Sigmoid colon (tissue), 6 donors: ENCODE measurements at regions not wholly inside any gene's neighbourhood (a gene's known extent, or its start where the extent isn't known, plus 50 kb on each side); places are given as distances from the start of the nearest gene placed in this dataset.

Experiments used
- DNase-seq: peaks from one replicate; pipeline ENCODE4 v3.0.0-alpha.2; 2019
- H3K27ac ChIP-seq, 4 donors: fragments of 200-600 bp; sonication (generic); one replicate each; pipeline ENCODE4 v1.5.1; 2016 to 2019; ENCODE audit warnings: mild to moderate bottlenecking in 1 of 4
- H3K27me3 ChIP-seq, 3 donors: fragments of 200-600 bp; sonication (generic); one replicate each; pipeline ENCODE4 v1.5.1; 2019; ENCODE audit warnings: mild to moderate bottlenecking in 1 of 3
- H3K36me3 ChIP-seq, 4 donors: fragments of 200-600 bp; sonication (generic); one replicate each; pipeline ENCODE4 v1.5.1; 2016 to 2019
- H3K4me1 ChIP-seq, 4 donors: fragments of 200-600 bp; sonication (generic); one replicate each; pipeline ENCODE4 v1.5.1; 2017 to 2019
- H3K4me3 ChIP-seq, 4 donors: fragments of 200-600 bp; sonication (generic); one replicate each; pipeline ENCODE4 v1.5.1; 2017 to 2019; ENCODE audit warnings: mild to moderate bottlenecking in 2 of 4, moderate library complexity in 1 of 4
- H3K9me3 ChIP-seq, 4 donors: fragments of 200-600 bp in 3 of 4; sonication (generic) in 3 of 4; one replicate each; pipeline versions ENCODE4 v1.5.1 to v1.6.1; 2013 to 2019
- EP300 ChIP-seq, 4 donors: sonication (generic); formaldehyde crosslinking; IDR thresholded peaks; one replicate each; pipeline ENCODE4 v1.6.1; 2017; ENCODE audit warnings: antibody characterized with exemption in 4 of 4
- POLR2A ChIP-seq, 2 donors: fragments of 450-650 bp; IDR thresholded peaks; one replicate each; pipeline ENCODE4 v1.6.1; 2016; ENCODE audit warnings: antibody characterized with exemption in 2 of 2, mild to moderate bottlenecking in 2 of 2, moderate library complexity in 2 of 2
- POLR2AphosphoS5 ChIP-seq, 4 donors: sonication (generic); formaldehyde crosslinking; IDR thresholded peaks; one replicate each; pipeline ENCODE4 v1.6.1; 2017; ENCODE audit warnings: antibody characterized with exemption in 4 of 4
- WGBS, 2 donors: extraction: QIAGEN DNeasy Blood & Tissue Kit; methylation state at CpG; one replicate each; pipeline ENCODE4 v1.1.7; 2013; 5-methylcytosine and 5-hydroxymethylcytosine counted together
- intact Hi-C: fragments of 100-400 bp; cut with DNase I; formaldehyde crosslinking; loops from one replicate; pipeline ENCODE4 v1.15.1; 2023
- TF ChIP-seq, protein P1 (sequence below), 4 experiments: fragments of 450-650 bp in 3 of 4; fragments of 200-600 bp in 1 of 4; IDR thresholded peaks; one replicate each; pipeline ENCODE4 v1.5.1; 2016 to 2019; ENCODE audit warnings: antibody characterized with exemption in 4 of 4, mild to moderate bottlenecking in 3 of 4, moderate library complexity in 2 of 4
- donor health status: healthy with polysubstance abuse.
- donor health status: healthy.

- H3K9me3 ChIP-seq: no peaks in the 10 kb centered on the region
- no peak for TF ChIP-seq EP300 (IDR thresholded peaks at IDR 0.05)
- TF ChIP-seq POLR2A (IDR thresholded peaks at IDR 0.05): no peak
- TF ChIP-seq, protein P1, sequence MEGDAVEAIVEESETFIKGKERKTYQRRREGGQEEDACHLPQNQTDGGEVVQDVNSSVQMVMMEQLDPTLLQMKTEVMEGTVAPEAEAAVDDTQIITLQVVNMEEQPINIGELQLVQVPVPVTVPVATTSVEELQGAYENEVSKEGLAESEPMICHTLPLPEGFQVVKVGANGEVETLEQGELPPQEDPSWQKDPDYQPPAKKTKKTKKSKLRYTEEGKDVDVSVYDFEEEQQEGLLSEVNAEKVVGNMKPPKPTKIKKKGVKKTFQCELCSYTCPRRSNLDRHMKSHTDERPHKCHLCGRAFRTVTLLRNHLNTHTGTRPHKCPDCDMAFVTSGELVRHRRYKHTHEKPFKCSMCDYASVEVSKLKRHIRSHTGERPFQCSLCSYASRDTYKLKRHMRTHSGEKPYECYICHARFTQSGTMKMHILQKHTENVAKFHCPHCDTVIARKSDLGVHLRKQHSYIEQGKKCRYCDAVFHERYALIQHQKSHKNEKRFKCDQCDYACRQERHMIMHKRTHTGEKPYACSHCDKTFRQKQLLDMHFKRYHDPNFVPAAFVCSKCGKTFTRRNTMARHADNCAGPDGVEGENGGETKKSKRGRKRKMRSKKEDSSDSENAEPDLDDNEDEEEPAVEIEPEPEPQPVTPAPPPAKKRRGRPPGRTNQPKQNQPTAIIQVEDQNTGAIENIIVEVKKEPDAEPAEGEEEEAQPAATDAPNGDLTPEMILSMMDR (IDR thresholded peaks at IDR 0.05): no peak
- TF ChIP-seq POLR2AphosphoS5 (IDR thresholded peaks at IDR 0.05): no peak
- H3K4me1 ChIP-seq: no peaks in the 10 kb centered on the region
- DNase-seq: no peak
- intact Hi-C loops: no loop called here
- no peaks in the 10 kb centered on the region for H3K36me3 ChIP-seq
- 66 to 87% methylated on average over 2 of the region's 2 CpGs for WGBS, 2 donors
- no peak overlapping the region for H3K4me3 ChIP-seq
- no peaks in the 10 kb centered on the region for H3K27me3 ChIP-seq
- no peak overlapping the region for H3K27ac ChIP-seq
Observed at GRCh38 chr18:68543344-68543743, 171.6 kb downstream of the TMX3 start.

DNA sequence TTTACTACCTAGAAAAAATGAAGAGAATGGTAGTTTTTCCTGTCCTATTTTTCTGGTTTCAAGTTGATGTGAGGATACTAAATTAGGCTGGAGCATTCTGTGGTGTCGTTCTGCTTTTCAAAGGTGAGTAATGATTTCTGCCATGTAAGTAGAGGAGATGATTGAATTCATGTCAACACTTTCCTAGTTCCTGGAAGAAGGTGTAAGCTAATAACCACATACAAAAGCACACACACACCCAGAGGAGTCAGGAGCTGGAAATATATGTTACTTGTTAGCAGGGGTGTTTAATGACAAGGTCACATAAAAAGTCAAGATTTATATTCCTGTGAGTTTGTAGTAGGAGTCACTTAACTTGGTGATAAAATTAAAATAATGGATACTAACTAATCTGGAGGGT is 172.1 kb downstream of the TMX3 start:
- TF ChIP-seq POLR2AphosphoS5 (IDR thresholded peaks at IDR 0.05): no peak
- no peak for TF ChIP-seq POLR2A (IDR thresholded peaks at IDR 0.05)
- TF ChIP-seq, protein P1 (IDR thresholded peaks at IDR 0.05): no peak
- no peak for TF ChIP-seq EP300 (IDR thresholded peaks at IDR 0.05)
- no peak overlapping the region for H3K4me3 ChIP-seq
- intact Hi-C loops: no loop called here
- 71 to 80% methylated on average over 1 of the region's 1 CpG for WGBS, 2 donors
- H3K36me3 ChIP-seq: no peaks in the 10 kb centered on the region
- no peaks in the 10 kb centered on the region for H3K27me3 ChIP-seq
- H3K27ac ChIP-seq: no peak overlapping the region
- no peaks in the 10 kb centered on the region for H3K9me3 ChIP-seq
- H3K4me1 ChIP-seq: no peaks in the 10 kb centered on the region
- DNase-seq: no peak

DNA sequence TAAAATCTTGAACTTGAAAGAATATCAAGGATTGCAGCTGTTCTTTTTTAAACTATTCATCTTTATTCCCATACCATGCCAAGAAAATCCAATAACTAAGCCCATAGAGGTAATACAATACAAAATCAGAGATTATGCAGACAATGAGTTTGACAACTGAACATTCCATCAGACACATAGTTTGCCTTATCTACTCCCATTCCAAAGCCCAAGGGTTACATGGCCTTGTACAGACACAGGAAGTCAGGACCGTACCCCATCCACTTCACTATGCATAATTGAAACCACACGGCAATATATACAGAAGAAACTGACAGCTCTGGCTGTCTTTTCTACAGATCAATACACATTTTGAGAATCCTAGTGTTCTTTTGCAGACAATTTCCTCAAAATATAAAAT is 181.3 kb downstream of the TMX3 start:
- no peak overlapping the region for H3K4me3 ChIP-seq
- WGBS, 2 donors: 47 to 48% methylated on average over 2 of the region's 2 CpGs
- no peaks in the 10 kb centered on the region for H3K27me3 ChIP-seq
- no peaks in the 10 kb centered on the region for H3K9me3 ChIP-seq
- H3K27ac ChIP-seq: no peak overlapping the region
- TF ChIP-seq, protein P1 (IDR thresholded peaks at IDR 0.05): no peak
- intact Hi-C loops: no loop called here
- peaks cover 0 to 6% (median 0%) of the 10 kb centered on the region in 4 donors for H3K4me1 ChIP-seq
- DNase-seq: no peak
- H3K36me3 ChIP-seq: no peaks in the 10 kb centered on the region

DNA sequence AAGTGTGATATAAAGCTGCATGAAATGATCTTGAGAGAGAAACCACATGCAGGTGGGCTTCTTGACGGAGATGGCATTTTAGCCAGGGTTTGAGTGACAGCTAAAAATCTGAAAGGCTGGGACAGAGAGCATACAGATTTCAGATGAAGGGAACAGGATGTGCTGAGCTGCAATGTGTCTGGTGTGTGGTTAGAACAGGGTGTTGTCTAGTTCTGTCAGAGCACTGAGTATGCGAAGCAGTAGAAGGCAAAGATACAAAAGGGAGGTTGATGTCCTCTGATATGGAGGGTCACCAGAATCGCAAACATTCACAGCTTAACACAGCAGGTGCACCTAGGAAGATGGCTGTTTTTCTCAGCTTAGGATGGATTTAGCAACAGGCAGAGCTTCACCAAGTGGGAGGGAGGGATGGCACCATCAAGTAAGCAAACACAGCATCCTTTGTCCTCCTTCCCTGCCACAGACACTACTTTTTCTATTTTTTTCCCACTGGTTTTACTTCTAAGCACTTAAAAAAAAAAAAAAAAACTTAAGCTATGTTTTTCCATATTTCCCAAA is 182.5 kb downstream of the TMX3 start:
- WGBS, 2 donors: 53 to 67% methylated on average over 3 of the region's 3 CpGs
- no peak for TF ChIP-seq EP300 (IDR thresholded peaks at IDR 0.05)
- TF ChIP-seq POLR2AphosphoS5 (IDR thresholded peaks at IDR 0.05): no peak
- no peak for TF ChIP-seq POLR2A (IDR thresholded peaks at IDR 0.05)
- TF ChIP-seq, protein P1 (IDR thresholded peaks at IDR 0.05): no peak
- H3K27ac ChIP-seq: no peak overlapping the region
- no peaks in the 10 kb centered on the region for H3K36me3 ChIP-seq
- H3K4me3 ChIP-seq: no peak overlapping the region
- DNase-seq: no peak
- no peaks in the 10 kb centered on the region for H3K27me3 ChIP-seq
- H3K9me3 ChIP-seq: no peaks in the 10 kb centered on the region
- intact Hi-C loops: no loop called here
- H3K4me1 ChIP-seq: peaks cover 0 to 6% (median 0%) of the 10 kb centered on the region in 4 donors

DNA sequence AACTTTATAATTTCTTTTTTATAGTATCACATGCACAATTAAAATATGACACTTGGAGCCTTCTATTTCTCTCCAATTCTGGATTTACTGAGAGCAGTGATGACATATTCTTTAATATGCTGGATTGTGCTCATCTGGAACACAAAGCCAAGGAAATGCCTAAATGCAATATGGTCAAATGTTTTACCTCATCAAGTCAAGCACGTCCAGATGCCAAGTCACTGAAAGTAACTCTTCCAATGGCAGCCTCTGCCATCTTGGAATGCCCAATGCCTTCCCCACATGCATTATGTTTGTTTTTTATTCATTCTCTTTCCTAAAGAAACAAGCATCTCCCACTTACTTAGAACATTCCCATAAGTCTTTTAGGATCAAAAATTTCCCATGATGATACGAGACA is 189.8 kb downstream of the TMX3 start:
- no peak overlapping the region for H3K27ac ChIP-seq
- no peaks in the 10 kb centered on the region for H3K27me3 ChIP-seq
- H3K36me3 ChIP-seq: no peaks in the 10 kb centered on the region
- intact Hi-C loops: no loop called here
- WGBS, 2 donors: 60 to 75% methylated on average over 2 of the region's 2 CpGs
- H3K4me1 ChIP-seq: no peaks in the 10 kb centered on the region
- TF ChIP-seq, protein P1 (IDR thresholded peaks at IDR 0.05): no peak
- TF ChIP-seq POLR2A (IDR thresholded peaks at IDR 0.05) (no peak), EP300 (IDR thresholded peaks at IDR 0.05) (no peak), POLR2AphosphoS5 (IDR thresholded peaks at IDR 0.05) (no peak)
- no peak for DNase-seq
- H3K9me3 ChIP-seq: no peaks in the 10 kb centered on the region
- H3K4me3 ChIP-seq: no peak overlapping the region
